GM12872 (cell line): ENCODE measurements at regions not wholly inside any gene's neighbourhood (a gene's known extent, or its start where the extent isn't known, plus 50 kb on each side); places are given as distances from the start of the nearest gene placed in this dataset.
A peak's percentile ranks its signal among the peaks of the same experiment; 100 is the strongest.

Experiments used
- CTCF ChIP-seq: IDR thresholded peaks from 3 replicates; pipeline ENCODE4 v1.5.1; 2011; ENCODE audit warnings: low read depth, mild to moderate bottlenecking, low read length, moderate library complexity; ENCODE audit not compliant: insufficient read depth

GRCh38 chr14:21825149-21825743 lies 151.6 kb upstream of the OR4E1 start:
- TF ChIP-seq CTCF, result peak; percentile 62; the same call in 2 of the 3 replicates

- TF ChIP-seq CTCF, result no peak
These were observed 148.5 kb upstream of the OR4E1 start for GRCh38 chr14:21822109-21822508.

- TF ChIP-seq CTCF, result no peak
These were observed 147.0 kb upstream of the OR4E1 start for GRCh38 chr14:21820631-21821030.

GRCh38 chr14:21807975-21808374 lies 134.4 kb upstream of the OR4E1 start:
- TF ChIP-seq CTCF, result no peak

- no peak for TF ChIP-seq CTCF
These were observed 131.4 kb upstream of the OR4E1 start for GRCh38 chr14:21804981-21805380.

GRCh38 chr14:21802441-21802840 lies 128.8 kb upstream of the OR4E1 start:
- no peak for TF ChIP-seq CTCF

- peak; percentile 33; the same call in 1 of the 3 replicates for TF ChIP-seq CTCF
These were observed 123.3 kb upstream of the OR4E1 start for GRCh38 chr14:21796916-21797315.
